Skeletal muscle satellite cell (primary cell): ENCODE measurements at regions not wholly inside any gene's neighbourhood (a gene's known extent, or its start where the extent isn't known, plus 50 kb on each side); places are given as distances from the start of the nearest gene placed in this dataset.

ENCODE experiments used
- H3K27me3 ChIP-seq: 2 replicates; pipeline ENCODE4 v1.7.0; 2013; ENCODE audit warnings: low read length; ENCODE audit not compliant: control insufficient read depth, insufficient read depth
- H3K36me3 ChIP-seq: 2 replicates; pipeline ENCODE4 v1.7.0; 2013; ENCODE audit warnings: mild to moderate bottlenecking, control low read depth, low read length; ENCODE audit not compliant: insufficient read depth
- H3K4me1 ChIP-seq: 2 replicates; pipeline ENCODE4 v1.7.0; 2013; ENCODE audit warnings: low read length; ENCODE audit not compliant: control insufficient read depth, insufficient read depth
- H3K4me2 ChIP-seq: 2 replicates; pipeline ENCODE4 v1.7.0; 2013; ENCODE audit warnings: mild to moderate bottlenecking, low read length
- H3K4me3 ChIP-seq: 2 replicates; pipeline ENCODE4 v1.7.0; 2013; ENCODE audit warnings: low read length
- H3K9ac ChIP-seq: 2 replicates; pipeline ENCODE4 v1.7.0; 2013; ENCODE audit warnings: mild to moderate bottlenecking, low read depth, low read length, moderate library complexity
- H3K9me3 ChIP-seq: replicated peaks from 2 replicates; pipeline ENCODE4 v1.7.0; 2013; ENCODE audit warnings: mild to moderate bottlenecking, control low read depth, low read length

DNA sequence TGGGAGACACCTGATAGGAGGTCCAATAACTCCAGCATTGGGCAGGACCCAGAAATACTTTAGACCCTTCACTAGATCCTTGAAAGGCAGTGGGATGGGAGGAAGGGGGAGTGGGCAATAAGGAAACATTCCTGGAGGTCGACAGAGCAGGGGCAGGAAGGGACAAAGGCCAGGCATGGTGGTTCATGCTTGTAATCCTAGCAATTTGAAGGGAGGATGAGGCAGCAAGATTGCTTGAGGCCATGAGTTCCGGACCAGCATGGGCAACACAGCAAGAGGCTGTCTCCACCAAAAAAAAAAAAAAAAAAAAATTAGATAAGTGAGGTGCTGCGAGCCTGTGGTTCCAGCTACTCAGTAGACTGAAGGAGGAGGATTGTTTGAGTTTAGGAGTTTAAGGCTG, 134.9 kb downstream of the JCAD start:
- Histone ChIP-seq H3K27me3 (peaks cover 55% of the 10 kb centered on the region), H3K9me3 (no peaks in the 10 kb centered on the region), H3K36me3 (no peaks in the 10 kb centered on the region), H3K4me3 (no peak overlapping the region), H3K9ac (no peak overlapping the region), H3K4me2 (no peak overlapping the region), H3K4me1 (peaks cover 7% of the 10 kb centered on the region)

DNA sequence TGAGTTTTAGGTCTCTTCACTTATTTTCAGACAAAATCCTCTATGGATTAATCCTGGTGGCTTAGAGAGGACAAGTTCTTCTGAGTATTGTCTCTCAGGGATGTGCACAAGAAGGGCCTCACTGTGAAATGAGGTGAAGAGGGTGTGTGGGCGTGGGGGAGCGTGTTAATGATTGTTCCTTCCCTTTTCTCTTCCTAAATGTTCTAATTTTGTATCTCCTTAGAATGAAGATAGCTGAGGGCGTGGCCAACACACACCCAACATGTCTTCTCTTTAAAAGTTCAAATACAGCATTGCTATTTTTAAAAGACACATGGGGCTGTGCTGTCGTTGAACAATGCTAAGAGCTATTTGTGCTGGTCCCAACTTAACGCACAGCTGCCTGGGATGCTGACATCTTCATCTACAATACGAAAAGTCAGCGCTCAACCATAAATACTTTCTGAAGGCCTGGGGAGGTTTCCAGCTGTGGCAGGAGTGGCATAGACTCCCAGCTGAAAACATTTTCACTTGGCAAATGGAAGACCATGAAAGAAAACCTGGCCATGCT, 135.9 kb downstream of the JCAD start:
- no peak overlapping the region for H3K4me2 ChIP-seq
- peaks cover 7% of the 10 kb centered on the region for H3K4me1 ChIP-seq
- H3K27me3 ChIP-seq = peaks cover 60% of the 10 kb centered on the region
- no peak overlapping the region for H3K4me3 ChIP-seq
- no peaks in the 10 kb centered on the region for H3K36me3 ChIP-seq
- no peaks in the 10 kb centered on the region for H3K9me3 ChIP-seq
- H3K9ac ChIP-seq = no peak overlapping the region

DNA sequence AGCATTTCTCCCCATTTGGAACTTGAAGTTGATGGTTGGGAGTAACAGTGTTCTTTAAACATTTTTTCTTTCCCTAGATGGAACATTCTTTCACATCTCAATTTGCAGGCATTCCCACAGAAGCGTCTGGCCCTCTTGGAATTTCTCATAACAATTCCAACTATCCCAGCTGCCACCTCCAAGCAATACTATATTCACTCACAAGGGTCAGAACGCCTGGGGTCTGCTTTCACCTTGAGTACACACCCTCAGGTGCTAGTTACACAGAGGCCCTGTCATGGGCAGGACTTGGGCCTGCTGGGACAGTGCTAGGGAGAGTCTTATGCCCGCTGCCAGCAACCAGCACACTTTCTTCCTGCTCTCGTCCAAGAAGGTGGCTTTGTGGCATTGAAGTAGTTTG, 136.5 kb downstream of the JCAD start:
- Histone ChIP-seq H3K4me1 (peaks cover 7% of the 10 kb centered on the region), H3K9me3 (no peaks in the 10 kb centered on the region), H3K36me3 (no peaks in the 10 kb centered on the region), H3K9ac (no peak overlapping the region), H3K4me3 (no peak overlapping the region), H3K4me2 (no peak overlapping the region), H3K27me3 (peaks cover 64% of the 10 kb centered on the region)

DNA sequence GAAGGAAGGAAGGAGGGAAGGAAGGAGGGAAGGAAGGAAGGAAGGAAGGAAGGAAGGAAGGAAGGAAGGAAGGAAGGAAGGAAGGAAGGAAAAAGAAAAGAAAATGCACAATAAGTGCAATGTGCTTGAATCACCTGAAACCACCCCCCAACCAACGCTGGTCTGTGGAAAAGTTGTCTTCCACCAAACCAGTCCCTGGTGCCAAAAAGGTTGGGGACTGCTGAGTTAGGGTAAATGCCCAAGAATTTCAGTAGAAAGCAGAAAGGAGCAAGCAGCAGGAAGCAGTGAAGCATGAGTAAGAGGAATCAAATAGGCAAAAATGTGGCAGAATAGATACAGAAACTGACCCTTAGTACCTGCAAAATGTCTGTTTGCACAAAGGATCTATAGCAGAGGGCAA, 137.2 kb downstream of the JCAD start:
- Histone ChIP-seq H3K4me3 (no peak overlapping the region), H3K36me3 (no peaks in the 10 kb centered on the region), H3K4me1 (peaks cover 7% of the 10 kb centered on the region), H3K4me2 (no peak overlapping the region), H3K27me3 (peaks cover 64% of the 10 kb centered on the region), H3K9ac (no peak overlapping the region), H3K9me3 (no peaks in the 10 kb centered on the region)

DNA sequence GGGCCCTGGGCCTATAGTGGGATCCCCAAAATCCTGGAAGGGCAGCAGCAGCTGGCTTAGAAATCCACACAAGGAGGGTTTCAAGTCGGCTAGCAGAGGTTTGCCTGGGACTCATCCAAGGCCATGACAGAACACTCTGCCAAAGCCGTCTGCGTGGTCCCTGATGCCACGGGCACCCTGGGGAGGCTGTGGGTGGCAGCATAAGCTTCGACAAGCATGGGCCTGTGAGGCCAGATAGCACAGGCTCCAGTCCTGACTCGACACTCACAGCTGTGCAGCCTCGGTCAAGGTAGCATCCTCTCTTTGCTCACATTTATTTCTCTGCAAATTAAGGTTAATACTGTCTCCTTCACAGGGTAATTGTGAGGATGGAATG, 138.3 kb downstream of the JCAD start:
- Histone ChIP-seq H3K4me1 (peaks cover 7% of the 10 kb centered on the region), H3K27me3 (peaks cover 64% of the 10 kb centered on the region)

DNA sequence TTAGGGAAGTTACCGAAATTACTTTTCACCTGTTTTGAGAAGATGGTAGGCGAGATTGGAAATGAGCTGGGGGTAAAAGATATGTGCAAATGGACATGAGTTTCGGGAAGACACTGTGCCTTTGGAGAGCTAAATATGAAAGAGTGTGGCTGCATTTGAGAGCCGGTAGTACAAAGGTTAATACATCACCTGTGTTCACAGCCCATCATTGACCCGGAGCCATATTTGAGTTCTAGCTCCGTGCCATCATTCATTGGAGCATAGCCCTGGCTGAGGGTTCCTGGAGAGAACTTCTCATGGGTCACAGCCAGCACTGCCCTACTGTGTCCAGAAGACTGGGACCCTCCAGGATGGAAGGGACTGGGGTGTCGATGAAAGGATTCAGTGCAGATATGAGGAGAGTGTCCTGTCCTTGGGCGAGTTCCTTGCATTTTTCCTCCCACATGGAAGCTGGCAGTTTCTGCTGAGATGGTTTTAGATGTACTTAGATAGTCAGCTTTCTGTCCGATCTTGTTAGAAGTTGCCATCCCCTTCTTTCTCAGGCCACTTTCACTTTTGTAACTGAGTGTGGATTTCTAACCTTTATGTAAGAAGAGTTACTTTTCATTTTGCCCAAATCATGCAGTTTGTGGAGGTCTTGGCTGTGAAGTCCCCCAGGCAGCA, 138.8 kb downstream of the JCAD start:
- Histone ChIP-seq H3K36me3 (no peaks in the 10 kb centered on the region), H3K4me1 (peaks cover 7% of the 10 kb centered on the region), H3K9ac (no peak overlapping the region), H3K4me2 (peak overlapping the region; percentile 51), H3K9me3 (no peaks in the 10 kb centered on the region), H3K27me3 (peaks cover 61% of the 10 kb centered on the region), H3K4me3 (no peak overlapping the region)

More for the DNA sequence above, 138.3 kb downstream of the JCAD start:
- Histone ChIP-seq H3K4me3 (no peak overlapping the region), H3K9me3 (no peaks in the 10 kb centered on the region), H3K36me3 (no peaks in the 10 kb centered on the region), H3K4me2 (peak overlapping the region; percentile 51), H3K9ac (no peak overlapping the region)

DNA sequence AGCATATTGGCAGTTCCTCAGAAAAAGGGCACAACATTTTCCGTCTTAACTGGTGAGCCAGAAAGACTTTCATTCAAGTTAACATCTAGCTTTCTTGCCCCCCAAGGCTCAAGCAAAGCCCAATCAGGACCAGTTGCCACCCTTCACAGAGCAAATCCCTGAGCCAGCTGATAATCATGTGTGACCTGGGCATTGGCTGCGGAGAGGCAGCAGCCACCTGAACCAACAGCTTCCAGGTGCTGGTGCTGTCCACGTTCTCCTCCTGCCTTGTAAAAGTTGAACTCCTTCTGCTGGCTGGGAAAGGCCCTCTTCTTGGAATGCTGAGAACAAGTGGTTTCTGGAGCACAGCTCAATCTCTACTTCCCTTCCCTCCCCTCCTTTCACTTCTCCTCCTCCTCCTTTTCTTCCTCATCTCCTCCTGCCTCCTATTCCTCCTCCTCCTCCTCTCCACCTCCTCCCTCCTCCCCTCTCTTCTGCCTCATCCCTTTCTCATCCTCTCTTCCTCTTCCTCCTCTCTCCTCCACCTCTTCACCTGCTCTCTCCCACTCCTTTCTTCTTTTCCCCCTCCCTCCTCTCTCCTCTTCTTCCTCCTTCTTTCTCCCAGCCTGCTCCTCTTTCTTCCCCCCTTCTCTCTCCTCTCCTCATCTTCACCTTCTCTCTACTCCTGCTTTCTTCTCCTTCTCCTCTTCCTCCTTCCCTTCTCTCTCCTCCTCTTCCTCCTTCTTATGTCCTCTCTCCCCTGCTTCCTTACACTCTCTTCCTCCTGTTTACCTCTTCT, 140.6 kb downstream of the JCAD start:
- Histone ChIP-seq H3K9me3 (no peaks in the 10 kb centered on the region), H3K4me2 (no peak overlapping the region), H3K9ac (no peak overlapping the region), H3K27me3 (peaks cover 57% of the 10 kb centered on the region), H3K4me1 (peaks cover 7% of the 10 kb centered on the region), H3K36me3 (no peaks in the 10 kb centered on the region), H3K4me3 (no peak overlapping the region)

DNA sequence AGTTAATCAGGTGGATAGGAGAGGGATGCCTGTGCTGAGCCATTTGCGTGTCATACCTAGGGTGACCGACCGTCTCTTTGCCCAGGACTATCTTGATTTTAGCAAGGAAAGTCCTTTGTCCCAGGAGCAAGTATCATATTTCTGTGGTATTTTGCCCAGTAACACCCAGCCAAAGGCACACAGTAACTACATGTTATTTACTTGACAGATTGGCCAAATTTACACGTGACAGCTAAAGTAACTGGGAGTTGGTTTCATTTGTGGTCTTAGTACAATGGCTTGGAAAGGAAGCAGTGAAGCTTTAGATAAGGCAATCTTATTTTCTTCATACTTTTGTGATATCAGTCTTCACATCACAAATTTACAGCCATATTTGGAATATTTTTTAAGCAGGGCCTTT, 142.1 kb downstream of the JCAD start:
- Histone ChIP-seq H3K4me1 (peaks cover 7% of the 10 kb centered on the region), H3K36me3 (no peaks in the 10 kb centered on the region), H3K9ac (no peak overlapping the region), H3K9me3 (no peaks in the 10 kb centered on the region), H3K4me2 (no peak overlapping the region), H3K27me3 (peaks cover 48% of the 10 kb centered on the region), H3K4me3 (no peak overlapping the region)

DNA sequence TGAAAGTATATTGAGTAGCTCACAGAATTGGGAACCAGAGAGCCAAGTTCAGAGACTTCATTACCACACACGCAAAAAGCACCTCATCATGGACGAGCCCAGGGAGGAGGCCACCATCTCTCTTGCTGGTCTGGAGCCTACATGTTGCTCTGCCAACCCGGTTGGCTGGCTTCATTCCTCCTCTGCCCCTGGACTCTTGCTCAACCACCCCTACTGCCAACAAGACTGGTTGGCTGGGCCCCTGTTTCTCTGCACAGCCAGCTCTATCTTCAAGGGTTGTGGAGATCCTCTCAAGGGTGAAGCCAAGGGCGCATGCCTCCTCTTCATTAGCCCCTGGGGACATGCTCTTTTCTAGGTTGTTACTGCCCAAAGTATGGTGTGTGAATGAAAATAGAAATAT, 142.7 kb downstream of the JCAD start:
- Histone ChIP-seq H3K27me3 (peaks cover 47% of the 10 kb centered on the region), H3K4me3 (no peak overlapping the region), H3K36me3 (no peaks in the 10 kb centered on the region), H3K4me2 (no peak overlapping the region), H3K4me1 (peaks cover 7% of the 10 kb centered on the region), H3K9me3 (no peaks in the 10 kb centered on the region), H3K9ac (no peak overlapping the region)

DNA sequence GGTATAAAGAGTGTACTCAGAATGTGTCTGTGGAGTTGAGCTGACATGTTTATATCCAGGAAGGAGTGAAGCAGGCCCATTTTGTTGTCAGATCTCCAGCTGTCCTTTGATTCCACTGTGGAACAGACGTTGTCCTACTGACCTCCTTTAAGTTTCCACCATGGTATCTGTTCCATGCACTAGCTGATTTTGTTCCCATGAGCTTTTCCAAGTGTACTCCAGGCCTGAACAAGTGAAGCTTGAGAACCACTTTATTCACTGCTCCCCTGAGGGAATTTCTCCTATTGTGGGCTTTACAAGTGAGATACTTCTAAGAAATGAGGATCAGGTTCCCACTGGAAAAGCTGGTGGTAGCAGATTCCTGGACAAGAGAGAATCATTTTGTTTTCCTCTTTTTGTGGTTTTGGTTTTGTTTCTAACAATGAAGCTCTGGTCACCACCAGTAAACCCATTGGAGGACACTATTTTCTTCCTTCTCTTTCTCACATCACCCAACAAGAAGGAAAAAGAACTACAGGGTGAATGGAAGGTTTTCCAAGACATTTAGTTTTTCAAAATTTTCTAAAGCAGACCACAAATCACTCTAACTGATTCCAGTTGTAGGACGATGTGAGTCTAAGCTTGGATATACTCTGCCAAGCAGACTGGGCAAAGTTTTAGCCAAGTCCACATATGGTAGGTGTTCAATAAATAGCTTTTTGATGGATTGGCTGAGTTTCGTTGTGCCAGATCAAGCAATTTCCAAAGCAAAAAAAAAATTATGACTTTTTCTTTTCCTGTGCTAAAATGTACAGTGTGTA, 144.2 kb downstream of the JCAD start:
- Histone ChIP-seq H3K4me1 (no peaks in the 10 kb centered on the region), H3K4me3 (no peak overlapping the region), H3K36me3 (no peaks in the 10 kb centered on the region), H3K9me3 (peaks cover 2% of the 10 kb centered on the region), H3K4me2 (no peak overlapping the region), H3K27me3 (peaks cover 43% of the 10 kb centered on the region), H3K9ac (no peak overlapping the region)

DNA sequence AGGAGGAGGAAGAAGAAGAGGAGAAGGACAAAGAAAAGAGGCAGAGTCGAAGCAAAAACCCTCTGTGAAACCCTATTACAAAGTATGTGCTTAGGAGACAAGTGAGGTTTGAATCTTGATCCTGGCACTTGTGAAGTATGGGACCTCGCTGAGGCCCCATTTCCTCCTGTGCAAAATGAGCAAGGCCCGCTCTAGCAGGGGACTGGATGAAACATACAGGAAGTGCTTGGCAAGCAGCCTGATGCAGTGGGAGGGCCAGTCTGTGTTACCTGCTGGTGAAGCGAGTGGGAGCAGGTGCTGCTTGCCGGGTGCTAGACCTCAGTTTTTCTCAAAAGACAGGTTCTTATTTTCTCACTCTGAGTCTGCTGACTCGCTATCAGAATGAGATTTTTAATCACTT, 150.4 kb downstream of the JCAD start:
- no peak overlapping the region for H3K9ac ChIP-seq
- peaks cover 60% of the 10 kb centered on the region for H3K27me3 ChIP-seq
- H3K36me3 ChIP-seq = no peaks in the 10 kb centered on the region
- H3K9me3 ChIP-seq = peaks cover 2% of the 10 kb centered on the region
- H3K4me2 ChIP-seq = no peak overlapping the region
- H3K4me3 ChIP-seq = no peak overlapping the region
- no peaks in the 10 kb centered on the region for H3K4me1 ChIP-seq
